Lower leg skin (tissue), 4 donors: ENCODE measurements at regions not wholly inside any gene's neighbourhood (a gene's known extent, or its start where the extent isn't known, plus 50 kb on each side); places are given as distances from the start of the nearest gene placed in this dataset.
A peak's percentile ranks its signal among the peaks of the same experiment; 100 is the strongest.

Experiments used
- DNase-seq, 2 donors: peaks; one replicate each; pipeline ENCODE4 v3.0.0-alpha.2; 2019; ENCODE audit warnings: low spot score in 2 of 2
- H3K4me3 ChIP-seq: fragments of 200-600 bp; sonication (generic); 2 replicates; pipeline ENCODE4 v1.5.1; 2017; ENCODE audit warnings: mild to moderate bottlenecking, low read depth; ENCODE audit not compliant: poor library complexity, severe bottlenecking
- CTCF ChIP-seq, 3 donors: fragments of 450-650 bp; IDR thresholded peaks; one replicate each; pipeline ENCODE4 v1.5.1; 2016; ENCODE audit warnings: antibody characterized with exemption in 3 of 3, mild to moderate bottlenecking in 3 of 3, moderate library complexity in 2 of 3
- POLR2A ChIP-seq, 2 donors: fragments of 450-650 bp; IDR thresholded peaks; one replicate each; pipeline ENCODE4 v1.6.1; 2016 to 2017; ENCODE audit warnings: antibody characterized with exemption in 2 of 2, mild to moderate bottlenecking in 1 of 2, moderate library complexity in 1 of 2
- WGBS, 2 donors: methylation state at CpG; one replicate each; pipeline ENCODE4 v1.1.5; 2018; 5-methylcytosine and 5-hydroxymethylcytosine counted together
- intact Hi-C: fragments of 100-400 bp; cut with DNase I; formaldehyde crosslinking; loops from one replicate; pipeline ENCODE4 v1.15.0; 2023; ENCODE audit warnings: low total_unique reads

GRCh38 chr6:14747881-14748520, 497.9 kb upstream of the JARID2 start:
- DNase-seq, result peak in 1 of 2 donors; percentile 29
- TF ChIP-seq POLR2A (IDR thresholded peaks at IDR 0.05), result no peak
- intact Hi-C loops, result no loop called here
- WGBS, 2 donors, result 77 to 86% methylated on average over 3 of the region's 3 CpGs
- no peak overlapping the region for H3K4me3 ChIP-seq

GRCh38 chr6:14748679-14749078, 497.2 kb upstream of the JARID2 start:
- intact Hi-C loops, result no loop called here
- H3K4me3 ChIP-seq, result no peak overlapping the region
- 69 to 83% methylated on average over 4 of the region's 4 CpGs for WGBS, 2 donors

GRCh38 chr6:14750059-14750661, 495.7 kb upstream of the JARID2 start:
- H3K4me3 ChIP-seq, result no peak overlapping the region
- 80 to 87% methylated on average over 6 of the region's 6 CpGs for WGBS, 2 donors
- TF ChIP-seq POLR2A (IDR thresholded peaks at IDR 0.05), result no peak
- no peak for TF ChIP-seq CTCF (IDR thresholded peaks at IDR 0.05)
- intact Hi-C loops, result no loop called here
- peak in 1 of 2 donors; percentile 59 for DNase-seq

More at GRCh38 chr6:14748679-14749078, 497.2 kb upstream of the JARID2 start:
- DNase-seq, result no peak
- no peak for TF ChIP-seq CTCF (IDR thresholded peaks at IDR 0.05)
- no peak for TF ChIP-seq POLR2A (IDR thresholded peaks at IDR 0.05)

- intact Hi-C loops, result no loop called here
- WGBS, 2 donors, result 42 to 47% methylated on average over 7 of the region's 7 CpGs
- DNase-seq, result no peak
- TF ChIP-seq CTCF (IDR thresholded peaks at IDR 0.05) (no peak), POLR2A (IDR thresholded peaks at IDR 0.05) (no peak)
- H3K4me3 ChIP-seq, result no peak overlapping the region
Measured at GRCh38 chr6:14751645-14752175, 494.2 kb upstream of the JARID2 start.

- TF ChIP-seq POLR2A (IDR thresholded peaks at IDR 0.05), result no peak
- no peak for TF ChIP-seq CTCF (IDR thresholded peaks at IDR 0.05)
- intact Hi-C loops, result no loop called here
- peak in 1 of 2 donors; percentile 32 for DNase-seq
- no peak overlapping the region for H3K4me3 ChIP-seq
- 92 to 94% methylated on average over 22 of the region's 22 CpGs for WGBS, 2 donors
Measured at GRCh38 chr6:14754751-14755513, 490.9 kb upstream of the JARID2 start.

GRCh38 chr6:14756340-14756739, 489.5 kb upstream of the JARID2 start:
- TF ChIP-seq POLR2A (IDR thresholded peaks at IDR 0.05) (no peak), CTCF (IDR thresholded peaks at IDR 0.05) (no peak)
- intact Hi-C loops, result no loop called here
- H3K4me3 ChIP-seq, result no peak overlapping the region
- DNase-seq, result peak in 1 of 2 donors; percentile 67
- WGBS, 2 donors, result 91 to 98% methylated on average over 3 of the region's 3 CpGs
